Karpas-422 (cell line): ENCODE measurements at regions not wholly inside any gene's neighbourhood (a gene's known extent, or its start where the extent isn't known, plus 50 kb on each side); places are given as distances from the start of the nearest gene placed in this dataset.

Experiments used
- DNase-seq: peaks from one replicate; pipeline ENCODE4 v3.0.0-alpha.2; 2015
- H2AFZ ChIP-seq: fragments of 200-600 bp; sonication (generic); 2 replicates; pipeline ENCODE4 v1.6.1; 2014; ENCODE audit warnings: antibody characterized with exemption, low read length, mixed read lengths
- H3K27ac ChIP-seq: fragments of 200-600 bp; sonication (generic); 2 replicates; pipeline ENCODE4 v1.5.1; 2014; ENCODE audit warnings: mild to moderate bottlenecking, low read length, moderate library complexity
- H3K27me3 ChIP-seq: fragments of 200-600 bp; sonication (generic); 2 replicates; pipeline ENCODE4 v1.6.1; 2014; ENCODE audit warnings: low read length, mixed read lengths
- H3K36me3 ChIP-seq: fragments of 200-600 bp; sonication (generic); 2 replicates; pipeline ENCODE4 v1.6.1; 2014; ENCODE audit warnings: low read length, mixed read lengths; ENCODE audit not compliant: insufficient read depth
- H3K4me1 ChIP-seq: fragments of 200-600 bp; sonication (generic); 2 replicates; pipeline ENCODE4 v1.6.1; 2014; ENCODE audit warnings: mild to moderate bottlenecking, low read length, mixed read lengths
- H3K4me2 ChIP-seq: fragments of 200-600 bp; sonication (generic); 2 replicates; pipeline ENCODE4 v1.6.1; 2014; ENCODE audit warnings: low read length, low read depth, mild to moderate bottlenecking; ENCODE audit not compliant: poor library complexity, severe bottlenecking
- H3K4me3 ChIP-seq: fragments of 200-600 bp; sonication (generic); 2 replicates; pipeline ENCODE4 v1.5.1; 2014; ENCODE audit warnings: mild to moderate bottlenecking, antibody characterized with exemption, low read length, mixed read lengths
- H3K79me2 ChIP-seq: fragments of 200-600 bp; sonication (generic); 2 replicates; pipeline ENCODE4 v1.6.1; 2014; ENCODE audit warnings: mild to moderate bottlenecking, low read length, mixed read lengths
- H3K9ac ChIP-seq: fragments of 200-600 bp; sonication (generic); 2 replicates; pipeline ENCODE4 v1.6.0; 2014; ENCODE audit warnings: low read length
- H3K9me2 ChIP-seq: fragments of 200-600 bp; sonication (generic), shearing (Covaris generic); replicated peaks from 2 replicates; pipeline ENCODE4 v1.6.0; 2014; ENCODE audit warnings: mild to moderate bottlenecking, low read length, moderate library complexity; ENCODE audit not compliant: insufficient read depth
- H3K9me3 ChIP-seq: fragments of 300-700, 200-600 bp; sonication (generic); 2 replicates; pipeline ENCODE4 v1.6.1; 2014; ENCODE audit warnings: low read length, mixed read lengths
- H4K20me1 ChIP-seq: fragments of 200-600 bp; sonication (generic); 2 replicates; pipeline ENCODE4 v1.6.1; 2014; ENCODE audit warnings: mild to moderate bottlenecking, antibody characterized with exemption, low read length, low read depth; ENCODE audit not compliant: insufficient read depth

DNA sequence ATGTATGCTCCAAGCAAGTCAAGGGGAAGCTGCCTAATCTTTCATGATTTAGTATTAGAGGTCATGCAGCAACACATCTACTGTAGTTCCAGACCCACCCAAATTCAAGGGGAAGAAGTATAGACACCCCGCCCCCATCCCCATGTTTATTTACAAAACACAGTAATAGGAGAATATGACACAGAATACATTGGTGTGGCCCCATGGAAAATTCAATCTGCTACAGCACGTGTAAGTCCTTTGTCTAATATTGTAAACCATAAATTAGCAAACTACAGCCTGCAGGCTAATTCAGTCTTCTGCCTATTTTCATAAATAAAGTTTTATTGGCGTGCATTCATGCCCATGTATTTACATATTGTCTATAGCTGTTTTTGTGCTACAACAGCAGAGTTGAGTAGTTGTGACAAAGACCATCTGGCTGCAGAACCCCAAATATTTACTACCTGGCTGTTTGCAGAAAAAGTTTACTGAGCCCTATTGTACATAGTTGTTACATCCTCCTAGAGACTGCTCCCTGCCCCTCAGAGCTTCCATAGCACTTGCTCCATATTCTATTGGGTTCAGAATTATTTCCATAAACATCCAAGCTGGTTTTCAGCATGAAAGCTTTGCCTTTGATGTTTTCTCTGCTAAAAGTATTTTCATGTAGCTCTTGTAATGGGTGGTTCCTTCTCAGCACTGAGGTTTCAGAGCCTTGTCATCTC is 326.8 kb upstream of the CPEB2 start:
- H3K9me3 ChIP-seq = no peaks in the 10 kb centered on the region
- no peaks in the 10 kb centered on the region for H4K20me1 ChIP-seq
- H3K79me2 ChIP-seq = no peaks in the 10 kb centered on the region
- no peak overlapping the region for H3K9ac ChIP-seq
- H3K4me1 ChIP-seq = no peaks in the 10 kb centered on the region
- H3K27me3 ChIP-seq = no peaks in the 10 kb centered on the region
- no peak overlapping the region for H3K27ac ChIP-seq
- no peak for DNase-seq
- H3K9me2 ChIP-seq = no peaks in the 10 kb centered on the region; the same call in 1 of the 2 replicates
- no peaks in the 10 kb centered on the region for H3K36me3 ChIP-seq
- H3K4me3 ChIP-seq = no peak overlapping the region
- H2AFZ ChIP-seq = no peak overlapping the region
- H3K4me2 ChIP-seq = no peak overlapping the region

DNA sequence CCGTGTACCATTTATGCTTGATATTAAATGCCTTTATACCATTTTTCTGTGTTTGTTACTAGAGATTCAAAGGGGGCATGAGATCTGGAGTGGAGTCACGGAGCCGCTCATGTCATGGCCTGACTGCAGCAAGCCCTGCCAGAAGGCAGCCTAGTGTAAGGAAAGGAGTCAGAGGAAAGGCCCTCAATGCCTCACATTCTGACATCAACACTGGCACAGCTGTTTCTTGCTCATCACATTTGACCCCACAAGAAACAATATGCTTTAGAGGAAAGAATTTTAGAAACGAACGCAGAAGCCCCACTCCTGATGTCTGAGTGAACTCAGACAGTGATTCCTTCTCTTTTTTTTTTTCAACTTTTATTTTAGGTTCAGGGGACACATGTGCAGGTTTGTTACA is 322.4 kb upstream of the CPEB2 start:
- Histone ChIP-seq H3K9me2 (no peaks in the 10 kb centered on the region), H3K27me3 (no peaks in the 10 kb centered on the region), H2AFZ (no peak overlapping the region), H3K4me3 (no peak overlapping the region), H3K79me2 (no peaks in the 10 kb centered on the region), H3K9ac (no peak overlapping the region), H3K36me3 (no peaks in the 10 kb centered on the region), H3K4me2 (no peak overlapping the region), H3K9me3 (no peaks in the 10 kb centered on the region), H3K4me1 (no peaks in the 10 kb centered on the region), H4K20me1 (no peaks in the 10 kb centered on the region), H3K27ac (no peak overlapping the region)
- no peak for DNase-seq

DNA sequence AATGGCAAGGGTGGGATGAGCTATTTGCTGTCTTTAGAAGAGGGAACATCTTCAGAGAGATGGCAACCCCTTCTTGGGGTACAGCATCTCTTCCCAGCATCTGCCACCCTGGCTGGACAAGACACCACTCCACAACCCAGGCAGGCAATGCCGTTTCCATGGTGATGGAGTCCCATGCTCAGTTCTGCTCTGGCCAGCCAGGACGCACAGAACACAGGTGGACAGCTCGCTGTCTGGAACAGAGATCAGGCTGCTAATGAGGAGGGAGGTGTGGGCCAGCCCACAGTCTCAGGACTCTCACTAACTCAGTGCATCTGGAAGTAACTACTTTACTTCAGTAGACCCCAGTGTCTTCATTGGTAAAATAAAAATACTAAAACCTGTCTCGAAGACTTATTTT is 321.0 kb upstream of the CPEB2 start:
- Histone ChIP-seq H3K9me3 (peaks cover 3% of the 10 kb centered on the region; the same call in 1 of the 2 replicates), H3K4me2 (no peak overlapping the region), H3K27me3 (no peaks in the 10 kb centered on the region), H3K79me2 (no peaks in the 10 kb centered on the region), H3K4me1 (no peaks in the 10 kb centered on the region), H3K36me3 (no peaks in the 10 kb centered on the region), H3K9me2 (no peaks in the 10 kb centered on the region), H4K20me1 (no peaks in the 10 kb centered on the region), H3K4me3 (no peak overlapping the region), H3K9ac (no peak overlapping the region), H2AFZ (no peak overlapping the region), H3K27ac (no peak overlapping the region)
- DNase-seq = no peak

- Histone ChIP-seq H3K9me2 (no peaks in the 10 kb centered on the region), H3K4me2 (no peak overlapping the region)
Observed at GRCh38 chr4:14693728-14694127, 308.6 kb upstream of the CPEB2 start.

DNA sequence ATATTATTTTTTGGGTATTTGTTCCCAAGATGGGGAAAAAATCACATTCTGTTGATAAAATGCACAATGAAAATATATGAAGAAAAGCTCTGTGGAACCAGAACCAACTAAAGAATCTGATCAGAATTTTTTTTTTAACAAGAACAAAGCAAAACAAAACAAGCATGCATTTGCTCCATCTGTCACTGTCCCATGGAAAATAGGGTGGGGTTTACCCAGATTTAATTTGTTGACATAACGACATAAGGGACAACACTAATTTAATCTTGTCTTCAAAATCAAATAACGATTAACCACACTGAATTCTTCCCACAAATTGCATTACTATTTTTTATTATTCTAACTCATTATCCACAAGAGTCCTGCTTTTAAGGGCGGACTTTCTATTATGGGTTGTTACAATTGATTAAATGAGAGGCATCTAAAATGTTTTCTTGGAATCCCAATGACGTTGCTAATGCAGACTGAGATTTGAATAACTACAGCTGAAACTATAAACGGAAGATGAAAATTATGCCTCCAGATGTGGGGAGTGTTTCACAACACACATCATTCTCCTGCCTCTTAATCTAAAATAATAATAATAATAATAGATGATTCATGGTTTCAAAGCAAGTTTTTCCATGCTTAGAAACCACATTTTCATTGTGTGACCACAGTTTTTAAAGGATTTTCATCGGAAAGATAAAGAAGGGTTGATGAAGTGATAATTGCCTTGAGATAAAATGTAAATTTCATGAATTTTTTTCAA is 307.0 kb upstream of the CPEB2 start:
- Histone ChIP-seq H3K79me2 (no peaks in the 10 kb centered on the region), H3K9me2 (no peaks in the 10 kb centered on the region), H3K4me1 (no peaks in the 10 kb centered on the region), H4K20me1 (no peaks in the 10 kb centered on the region), H3K4me3 (no peak overlapping the region), H3K36me3 (no peaks in the 10 kb centered on the region), H3K9ac (no peak overlapping the region), H3K27ac (no peak overlapping the region), H2AFZ (no peak overlapping the region), H3K9me3 (no peaks in the 10 kb centered on the region), H3K27me3 (no peaks in the 10 kb centered on the region), H3K4me2 (no peak overlapping the region)
- no peak for DNase-seq

More at GRCh38 chr4:14693728-14694127, 308.6 kb upstream of the CPEB2 start:
- no peaks in the 10 kb centered on the region for H3K4me1 ChIP-seq
- no peaks in the 10 kb centered on the region for H3K27me3 ChIP-seq
- no peak overlapping the region for H2AFZ ChIP-seq
- H3K27ac ChIP-seq = no peak overlapping the region
- H3K9me3 ChIP-seq = no peaks in the 10 kb centered on the region
- no peaks in the 10 kb centered on the region for H4K20me1 ChIP-seq
- no peaks in the 10 kb centered on the region for H3K79me2 ChIP-seq
- DNase-seq = no peak
- H3K9ac ChIP-seq = no peak overlapping the region
- H3K4me3 ChIP-seq = no peak overlapping the region
- H3K36me3 ChIP-seq = no peaks in the 10 kb centered on the region

DNA sequence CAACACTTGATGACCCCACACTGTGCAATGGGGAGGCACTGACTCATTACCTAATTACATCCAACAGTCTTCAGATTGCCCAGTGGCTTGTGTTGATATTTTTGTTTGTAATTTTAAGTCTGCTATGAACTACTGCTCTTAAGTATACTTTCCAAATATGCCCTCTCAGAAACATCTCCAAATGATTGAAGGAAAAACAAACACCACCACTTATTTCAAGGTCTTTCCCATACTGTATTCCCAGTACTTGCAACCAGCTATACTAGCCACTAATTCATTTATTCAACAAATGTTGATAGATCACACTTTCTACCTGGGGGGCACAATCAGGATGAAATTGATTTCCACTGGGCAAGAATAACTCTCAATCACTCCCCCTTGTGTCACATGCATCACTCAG is 302.2 kb upstream of the CPEB2 start:
- Histone ChIP-seq H4K20me1 (no peaks in the 10 kb centered on the region), H3K9ac (no peak overlapping the region), H3K4me1 (no peaks in the 10 kb centered on the region), H3K27me3 (no peaks in the 10 kb centered on the region), H3K27ac (no peak overlapping the region), H3K36me3 (no peaks in the 10 kb centered on the region), H3K4me3 (no peak overlapping the region), H3K9me3 (no peaks in the 10 kb centered on the region), H3K9me2 (no peaks in the 10 kb centered on the region), H3K79me2 (no peaks in the 10 kb centered on the region), H2AFZ (no peak overlapping the region), H3K4me2 (no peak overlapping the region)
- DNase-seq = no peak

DNA sequence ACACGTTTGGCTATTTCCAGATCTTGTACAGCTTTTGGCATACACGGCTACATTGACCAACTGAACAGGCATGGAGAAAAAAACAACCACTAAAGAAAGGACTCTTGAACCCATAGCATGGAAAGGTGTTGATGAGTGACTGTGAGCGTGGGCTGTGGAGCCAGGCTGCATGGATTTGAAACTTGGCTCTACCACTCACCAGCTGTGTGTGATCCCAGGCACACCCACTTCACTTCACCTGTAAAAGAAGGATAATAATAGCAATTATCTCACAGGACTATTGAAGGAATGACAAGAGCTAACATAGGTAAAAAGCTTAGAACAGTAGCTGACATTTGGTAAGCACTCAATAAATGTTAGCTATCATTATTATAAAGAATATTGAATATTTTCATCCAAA is 301.7 kb upstream of the CPEB2 start:
- H3K4me3 ChIP-seq = no peak overlapping the region
- no peak for DNase-seq

GRCh38 chr4:14701389-14701788 is 300.9 kb upstream of the CPEB2 start:
- Histone ChIP-seq H3K36me3 (no peaks in the 10 kb centered on the region), H3K79me2 (no peaks in the 10 kb centered on the region), H2AFZ (no peak overlapping the region), H3K4me2 (no peak overlapping the region), H3K27me3 (no peaks in the 10 kb centered on the region), H3K9ac (no peak overlapping the region), H3K27ac (no peak overlapping the region), H3K4me3 (no peak overlapping the region), H4K20me1 (no peaks in the 10 kb centered on the region), H3K4me1 (no peaks in the 10 kb centered on the region), H3K9me2 (no peaks in the 10 kb centered on the region), H3K9me3 (no peaks in the 10 kb centered on the region)
- DNase-seq = no peak

More for the DNA sequence above, 301.7 kb upstream of the CPEB2 start:
- no peak overlapping the region for H3K9ac ChIP-seq
- H3K9me2 ChIP-seq = no peaks in the 10 kb centered on the region
- no peak overlapping the region for H2AFZ ChIP-seq
- no peak overlapping the region for H3K4me2 ChIP-seq
- no peaks in the 10 kb centered on the region for H3K79me2 ChIP-seq
- H4K20me1 ChIP-seq = no peaks in the 10 kb centered on the region
- no peaks in the 10 kb centered on the region for H3K9me3 ChIP-seq
- H3K36me3 ChIP-seq = no peaks in the 10 kb centered on the region
- H3K4me1 ChIP-seq = no peaks in the 10 kb centered on the region
- no peak overlapping the region for H3K27ac ChIP-seq
- H3K27me3 ChIP-seq = no peaks in the 10 kb centered on the region
